ENCODE measurements at regions not wholly inside any gene's neighbourhood (a gene's known extent, or its start where the extent isn't known, plus 50 kb on each side); places are given as distances from the start of the nearest gene placed in this dataset.

- no peak for DNase-seq (ENCODE audit: low spot score)
Observed at GRCh38 chr2:150976604-150977003, 285.1 kb downstream of the RBM43 start.

- DNase-seq (ENCODE audit: low spot score), result no peak
Observed at GRCh38 chr2:150974864-150975263, 286.8 kb downstream of the RBM43 start.

GRCh38 chr2:150974234-150974633, 287.4 kb downstream of the RBM43 start:
- DNase-seq (ENCODE audit: low spot score), result no peak

GRCh38 chr2:150971910-150972309, 289.8 kb downstream of the RBM43 start:
- no peak for DNase-seq (ENCODE audit: low spot score)

- no peak for DNase-seq (ENCODE audit: low spot score)
Observed at GRCh38 chr2:150963336-150963735, 298.3 kb downstream of the RBM43 start.

- no peak for DNase-seq (ENCODE audit: low spot score)
Observed at GRCh38 chr2:150955231-150955630, 306.4 kb downstream of the RBM43 start.

- DNase-seq (ENCODE audit: low spot score), result no peak
Observed at GRCh38 chr2:150946831-150947230, 314.8 kb downstream of the RBM43 start.

GRCh38 chr2:150944315-150944714, 317.3 kb downstream of the RBM43 start:
- no peak for DNase-seq (ENCODE audit: low spot score)

- peak; percentile 76 for DNase-seq (ENCODE audit: low spot score)
Observed at GRCh38 chr2:150939087-150939486, 322.6 kb downstream of the RBM43 start.

GRCh38 chr2:150938527-150938926, 323.1 kb downstream of the RBM43 start:
- DNase-seq (ENCODE audit: low spot score), result no peak

- DNase-seq (ENCODE audit: low spot score), result no peak
Observed at GRCh38 chr2:150937030-150937429, 324.6 kb downstream of the RBM43 start.

GRCh38 chr2:150931451-150931850, 330.2 kb downstream of the RBM43 start:
- DNase-seq (ENCODE audit: low spot score), result no peak

- DNase-seq (ENCODE audit: low spot score), result no peak
Observed at GRCh38 chr2:150925611-150926010, 336.1 kb downstream of the RBM43 start.

GRCh38 chr2:150924878-150925277, 336.8 kb downstream of the RBM43 start:
- DNase-seq (ENCODE audit: low spot score), result no peak

- no peak for DNase-seq (ENCODE audit: low spot score)
Observed at GRCh38 chr2:150919901-150920300, 341.8 kb downstream of the RBM43 start.

- DNase-seq (ENCODE audit: low spot score), result no peak
Observed at GRCh38 chr2:150917961-150918713, 343.5 kb downstream of the RBM43 start.

- DNase-seq (ENCODE audit: low spot score), result no peak
Observed at GRCh38 chr2:150916467-150917396, 344.9 kb downstream of the RBM43 start.

- DNase-seq (ENCODE audit: low spot score), result no peak
Observed at GRCh38 chr2:150911766-150912280, 349.8 kb downstream of the RBM43 start.

- DNase-seq (ENCODE audit: low spot score), result no peak
Observed at GRCh38 chr2:150909613-150910012, 352.1 kb downstream of the RBM43 start.

GRCh38 chr2:150909090-150909489, 352.6 kb downstream of the RBM43 start:
- DNase-seq (ENCODE audit: low spot score), result no peak

GRCh38 chr2:150907466-150907865, 354.2 kb downstream of the RBM43 start:
- no peak for DNase-seq (ENCODE audit: low spot score)

- no peak for DNase-seq (ENCODE audit: low spot score)
Observed at GRCh38 chr2:150903461-150903860, 358.2 kb downstream of the RBM43 start.

- DNase-seq (ENCODE audit: low spot score), result no peak
Observed at GRCh38 chr2:150903055-150903454, 358.6 kb downstream of the RBM43 start.

All from putamen (tissue), 1 donor.